LNCAP (cell line): ENCODE measurements at regions not wholly inside any gene's neighbourhood (a gene's known extent, or its start where the extent isn't known, plus 50 kb on each side); places are given as distances from the start of the nearest gene placed in this dataset.

Experiments
- TF ChIP-seq, protein P1 (sequence below): fragments of 450-650 bp; IDR thresholded peaks from 2 replicates; pipeline ENCODE4 v1.5.1; 2017; ENCODE audit warnings: mild to moderate bottlenecking

DNA sequence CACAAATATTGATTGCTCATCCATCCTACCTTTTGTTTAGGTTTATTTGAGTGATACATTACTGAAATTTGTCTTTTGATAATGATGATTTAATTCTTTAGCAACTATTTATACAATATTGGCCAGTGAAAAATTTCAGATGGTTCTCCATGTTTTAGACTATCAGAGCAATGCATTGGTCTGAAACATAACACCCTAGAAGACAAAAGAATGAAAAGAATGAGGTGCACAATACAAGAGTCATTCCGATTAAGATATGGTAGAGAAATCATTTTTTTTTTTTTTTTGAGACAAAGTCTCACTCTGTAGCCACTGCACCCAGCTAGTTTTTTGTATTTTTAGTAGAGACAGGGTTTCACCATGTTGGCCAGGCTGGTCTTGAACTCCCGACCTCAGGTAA, 197.4 kb upstream of the FAM98A start:
- TF ChIP-seq, protein P1, sequence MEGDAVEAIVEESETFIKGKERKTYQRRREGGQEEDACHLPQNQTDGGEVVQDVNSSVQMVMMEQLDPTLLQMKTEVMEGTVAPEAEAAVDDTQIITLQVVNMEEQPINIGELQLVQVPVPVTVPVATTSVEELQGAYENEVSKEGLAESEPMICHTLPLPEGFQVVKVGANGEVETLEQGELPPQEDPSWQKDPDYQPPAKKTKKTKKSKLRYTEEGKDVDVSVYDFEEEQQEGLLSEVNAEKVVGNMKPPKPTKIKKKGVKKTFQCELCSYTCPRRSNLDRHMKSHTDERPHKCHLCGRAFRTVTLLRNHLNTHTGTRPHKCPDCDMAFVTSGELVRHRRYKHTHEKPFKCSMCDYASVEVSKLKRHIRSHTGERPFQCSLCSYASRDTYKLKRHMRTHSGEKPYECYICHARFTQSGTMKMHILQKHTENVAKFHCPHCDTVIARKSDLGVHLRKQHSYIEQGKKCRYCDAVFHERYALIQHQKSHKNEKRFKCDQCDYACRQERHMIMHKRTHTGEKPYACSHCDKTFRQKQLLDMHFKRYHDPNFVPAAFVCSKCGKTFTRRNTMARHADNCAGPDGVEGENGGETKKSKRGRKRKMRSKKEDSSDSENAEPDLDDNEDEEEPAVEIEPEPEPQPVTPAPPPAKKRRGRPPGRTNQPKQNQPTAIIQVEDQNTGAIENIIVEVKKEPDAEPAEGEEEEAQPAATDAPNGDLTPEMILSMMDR = no peak

DNA sequence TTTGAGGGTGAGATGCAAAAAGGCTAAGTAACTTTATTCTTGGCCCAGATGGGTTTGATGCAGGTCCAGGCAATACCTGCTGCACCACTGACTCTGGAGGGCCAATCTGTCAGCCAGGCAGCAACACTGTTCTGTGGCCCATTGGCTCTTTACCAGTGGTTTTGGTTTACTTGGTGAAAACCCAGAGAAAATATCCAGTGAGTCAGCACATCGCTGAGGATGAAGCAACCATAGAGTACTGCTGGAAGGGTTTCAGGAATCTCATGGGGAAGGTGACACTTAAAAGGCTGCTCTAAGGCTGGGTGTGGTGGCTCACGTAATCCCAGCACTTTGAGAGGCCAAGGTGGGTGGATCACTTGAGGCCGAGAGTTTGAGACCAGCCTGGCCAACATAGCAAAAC, 192.5 kb upstream of the FAM98A start:
- TF ChIP-seq, protein P1 = no peak

- TF ChIP-seq, protein P1 = no peak
Observed at GRCh38 chr2:33788044-33788443, 188.9 kb upstream of the FAM98A start.

DNA sequence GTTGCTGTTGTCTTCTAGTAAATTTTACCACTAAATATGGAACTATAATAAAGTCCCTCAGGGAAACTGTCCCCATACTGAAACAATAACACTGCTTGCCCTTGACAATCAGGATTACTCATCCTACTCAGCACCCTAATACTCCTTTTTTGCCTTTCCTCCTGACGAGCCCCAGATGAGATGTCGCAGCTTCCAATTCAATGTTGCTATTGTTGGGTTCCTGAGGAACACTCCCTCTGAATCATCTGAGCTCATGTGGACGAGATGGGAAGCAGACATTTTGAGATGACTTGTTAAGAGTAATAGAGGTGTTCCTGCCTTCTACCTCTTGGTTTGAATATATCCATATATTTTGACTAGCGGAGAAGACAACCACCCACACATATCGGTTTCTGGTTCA, 187.8 kb upstream of the FAM98A start:
- TF ChIP-seq, protein P1 = no peak

- TF ChIP-seq, protein P1 = no peak
Observed at GRCh38 chr2:33785201-33786106, 186.4 kb upstream of the FAM98A start.

DNA sequence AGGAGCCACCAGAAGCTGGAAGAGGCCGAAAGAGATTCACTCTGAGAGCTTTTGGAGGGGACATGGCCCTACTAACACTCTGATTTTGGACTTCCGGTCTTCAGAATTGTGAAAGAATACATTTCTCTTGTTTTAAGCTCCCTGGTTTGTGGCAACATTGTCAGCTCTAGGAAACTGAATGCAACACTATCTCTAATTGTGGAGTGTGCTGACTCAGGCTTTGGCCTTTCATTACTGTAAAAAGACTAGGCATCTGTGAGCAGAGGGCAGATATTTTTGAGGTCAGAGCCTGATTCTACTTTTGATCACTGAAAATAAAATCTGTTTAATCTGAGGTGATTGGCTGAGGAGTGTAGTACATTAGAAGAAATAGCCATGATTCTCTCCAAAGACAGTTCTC, 185.4 kb upstream of the FAM98A start:
- TF ChIP-seq, protein P1 = no peak

DNA sequence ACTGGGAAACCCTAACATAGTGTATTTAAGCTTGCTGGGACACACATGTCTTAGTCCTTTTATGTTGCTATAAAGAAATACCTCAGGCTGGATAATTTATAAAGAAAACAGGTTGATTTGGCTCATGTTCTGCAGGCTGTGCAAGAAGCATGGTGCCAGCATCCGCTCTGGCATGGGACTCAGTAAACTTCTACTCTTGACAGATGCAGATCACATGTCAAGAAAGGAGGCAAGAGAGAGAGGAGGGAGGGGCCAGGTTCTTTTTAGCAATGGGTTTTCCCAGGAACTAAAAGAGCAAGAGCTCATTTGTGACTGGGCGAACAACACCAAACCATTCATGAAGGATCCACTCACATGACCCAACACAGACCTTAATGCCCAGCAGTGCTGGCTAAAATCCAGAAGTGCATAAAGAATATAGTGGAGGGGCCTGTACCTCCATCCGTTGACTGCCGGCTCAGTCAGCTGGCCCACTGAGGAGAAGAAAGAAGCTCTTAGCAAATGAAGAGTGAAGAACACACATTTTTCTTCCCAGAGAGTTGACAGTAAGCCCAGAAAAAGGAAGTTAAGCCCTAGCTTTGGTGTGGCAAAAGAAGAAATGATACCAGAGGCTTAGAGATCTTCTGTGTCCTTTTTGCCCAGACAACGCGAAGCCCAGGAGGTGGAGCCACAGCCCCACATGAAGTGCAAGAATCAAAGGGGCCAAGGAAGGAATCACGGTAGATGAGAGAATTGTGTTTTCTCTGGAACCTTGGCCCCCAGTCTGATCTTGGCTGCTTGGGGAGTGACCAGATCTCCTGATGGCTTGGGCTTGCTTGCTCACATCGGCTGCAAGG, 183.5 kb upstream of the FAM98A start:
- TF ChIP-seq, protein P1 = no peak
